ENCODE measurements at regions not wholly inside any gene's neighbourhood (a gene's known extent, or its start where the extent isn't known, plus 50 kb on each side); places are given as distances from the start of the nearest gene placed in this dataset.

DNA sequence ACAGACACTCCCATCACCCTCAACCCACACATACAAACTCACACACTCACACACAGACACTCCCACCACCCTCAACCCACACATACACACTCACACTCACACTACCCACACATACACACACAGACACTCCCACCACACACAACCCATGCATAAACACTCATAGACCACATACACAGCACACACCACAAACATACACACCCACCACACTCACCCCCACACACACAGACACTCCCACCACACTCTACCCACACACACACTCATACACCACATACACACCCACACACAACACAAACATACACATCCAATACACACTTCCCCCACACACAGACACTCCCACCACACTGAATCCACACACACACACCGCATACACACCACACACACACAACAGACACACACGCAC is 521.2 kb downstream of the TCERG1L start:
- no peaks in the 10 kb centered on the region for H3K79me2 ChIP-seq (ENCODE audit: low read length)
- H2AFZ ChIP-seq (ENCODE audit: low read depth, low read length) = no peak overlapping the region
- TF ChIP-seq CTCF (IDR thresholded peaks at IDR 0.05; ENCODE audit: low read depth, low read length) = no peak
- TF ChIP-seq EZH2phosphoT487 (IDR thresholded peaks at IDR 0.05; ENCODE audit: low read depth) = no peak
- no peaks in the 10 kb centered on the region for H4K20me1 ChIP-seq (ENCODE audit: insufficient read depth, low read length)
- H3K9me3 ChIP-seq (ENCODE audit: insufficient read depth, low read length) = no peaks in the 10 kb centered on the region
- H3K4me2 ChIP-seq (ENCODE audit: low read length) = no peak overlapping the region
- H3K4me3 ChIP-seq (ENCODE audit: low read length) = no peak overlapping the region
- no peak overlapping the region for H3K27ac ChIP-seq (ENCODE audit: low read length)
- H3K4me1 ChIP-seq (ENCODE audit: low read length) = no peaks in the 10 kb centered on the region
- H3K36me3 ChIP-seq (replicated peaks; ENCODE audit: low read depth, low read length) = no peaks in the 10 kb centered on the region
- H3K9ac ChIP-seq (ENCODE audit: low read length) = no peak overlapping the region
- H3K27me3 ChIP-seq (ENCODE audit: low read depth, low read length) = no peaks in the 10 kb centered on the region

DNA sequence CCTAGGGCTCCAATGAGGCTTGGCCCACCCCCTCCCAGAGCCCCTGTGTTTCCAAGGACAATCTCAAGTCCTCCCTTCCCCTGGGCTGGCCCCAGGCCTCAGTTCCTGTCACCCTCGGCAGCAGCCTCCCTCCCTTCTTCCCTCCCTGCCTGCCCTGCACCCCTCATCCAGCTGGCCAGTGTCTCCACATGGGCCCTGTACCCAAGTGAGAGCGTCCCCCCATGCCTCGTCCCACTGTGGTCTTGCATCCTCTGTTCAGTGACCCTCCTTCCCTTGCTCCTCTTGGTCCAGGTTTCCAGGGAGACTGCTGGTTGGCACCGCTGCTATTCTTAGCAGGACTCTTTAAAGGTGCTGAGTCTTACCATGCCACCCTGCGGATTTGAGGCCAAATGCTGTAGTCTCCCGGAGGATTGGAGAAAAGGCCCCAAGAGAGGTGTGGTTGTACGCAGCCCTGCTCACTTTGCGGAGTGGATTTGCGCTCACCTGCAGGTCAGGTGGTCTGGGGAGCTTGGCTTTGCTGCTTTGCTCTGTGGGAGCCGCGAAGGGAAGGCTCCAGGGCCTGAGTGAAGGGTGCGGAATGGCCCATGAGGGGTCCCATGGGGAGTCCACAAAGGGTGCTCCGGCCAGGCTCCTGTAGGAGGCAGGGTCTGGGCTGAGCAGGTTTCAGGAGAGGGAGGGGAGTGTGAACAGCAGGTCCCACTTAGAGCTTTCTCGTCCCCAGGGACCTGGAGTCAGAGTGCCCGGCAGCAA is 519.2 kb downstream of the TCERG1L start:
- no peak for TF ChIP-seq EZH2phosphoT487 (IDR thresholded peaks at IDR 0.05; ENCODE audit: low read depth)
- no peak for TF ChIP-seq CTCF (IDR thresholded peaks at IDR 0.05; ENCODE audit: low read depth, low read length)
- Histone ChIP-seq H3K9me3 (ENCODE audit: insufficient read depth, low read length) (no peaks in the 10 kb centered on the region), H2AFZ (ENCODE audit: low read depth, low read length) (no peak overlapping the region), H3K4me3 (ENCODE audit: low read length) (no peak overlapping the region), H3K9ac (ENCODE audit: low read length) (no peak overlapping the region), H3K4me2 (ENCODE audit: low read length) (no peak overlapping the region), H3K79me2 (ENCODE audit: low read length) (no peaks in the 10 kb centered on the region), H3K36me3 (replicated peaks; ENCODE audit: low read depth, low read length) (no peaks in the 10 kb centered on the region), H3K27ac (ENCODE audit: low read length) (no peak overlapping the region), H3K4me1 (ENCODE audit: low read length) (no peaks in the 10 kb centered on the region), H3K27me3 (ENCODE audit: low read depth, low read length) (no peaks in the 10 kb centered on the region), H4K20me1 (ENCODE audit: insufficient read depth, low read length) (no peaks in the 10 kb centered on the region)

DNA sequence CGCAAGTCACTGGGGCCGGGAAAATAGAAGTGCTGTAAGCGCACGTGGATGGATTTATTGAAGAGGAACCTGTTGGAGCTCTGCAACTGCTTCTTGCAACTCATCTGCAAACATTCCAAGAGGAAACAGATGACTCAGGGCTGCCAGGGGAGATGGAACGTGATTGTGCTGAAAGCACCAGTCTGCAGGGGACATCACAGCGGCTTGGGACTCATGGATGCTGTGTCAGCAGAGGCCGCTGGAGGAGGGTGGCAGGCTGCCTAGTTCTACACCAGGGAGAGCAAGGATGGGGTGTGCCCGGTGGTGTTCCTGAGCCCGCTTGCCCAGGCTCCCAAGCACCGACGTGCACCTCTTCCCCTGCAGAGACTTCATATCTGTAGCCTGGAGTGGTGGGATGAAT is 515.7 kb downstream of the TCERG1L start:
- Histone ChIP-seq H3K9ac (ENCODE audit: low read length) (no peak overlapping the region), H3K36me3 (replicated peaks; ENCODE audit: low read depth, low read length) (no peaks in the 10 kb centered on the region), H3K27ac (ENCODE audit: low read length) (no peak overlapping the region), H3K27me3 (ENCODE audit: low read depth, low read length) (no peaks in the 10 kb centered on the region), H3K4me3 (ENCODE audit: low read length) (no peak overlapping the region), H4K20me1 (ENCODE audit: insufficient read depth, low read length) (no peaks in the 10 kb centered on the region), H3K9me3 (ENCODE audit: insufficient read depth, low read length) (no peaks in the 10 kb centered on the region), H3K79me2 (ENCODE audit: low read length) (no peaks in the 10 kb centered on the region), H3K4me2 (ENCODE audit: low read length) (no peak overlapping the region), H3K4me1 (ENCODE audit: low read length) (no peaks in the 10 kb centered on the region), H2AFZ (ENCODE audit: low read depth, low read length) (no peak overlapping the region)
- TF ChIP-seq EZH2phosphoT487 (IDR thresholded peaks at IDR 0.05; ENCODE audit: low read depth) (no peak), CTCF (IDR thresholded peaks at IDR 0.05; ENCODE audit: low read depth, low read length) (no peak)

- no peaks in the 10 kb centered on the region for H3K9me3 ChIP-seq (ENCODE audit: insufficient read depth, low read length)
- H3K79me2 ChIP-seq (ENCODE audit: low read length) = no peaks in the 10 kb centered on the region
- no peaks in the 10 kb centered on the region for H4K20me1 ChIP-seq (ENCODE audit: insufficient read depth, low read length)
- H3K27ac ChIP-seq (ENCODE audit: low read length) = no peak overlapping the region
- H3K4me2 ChIP-seq (ENCODE audit: low read length) = no peak overlapping the region
- TF ChIP-seq CTCF (IDR thresholded peaks at IDR 0.05; ENCODE audit: low read depth, low read length) (no peak), EZH2phosphoT487 (IDR thresholded peaks at IDR 0.05; ENCODE audit: low read depth) (no peak)
- H3K4me3 ChIP-seq (ENCODE audit: low read length) = no peak overlapping the region
- H3K36me3 ChIP-seq (replicated peaks; ENCODE audit: low read depth, low read length) = no peaks in the 10 kb centered on the region
- no peaks in the 10 kb centered on the region for H3K4me1 ChIP-seq (ENCODE audit: low read length)
- no peak overlapping the region for H2AFZ ChIP-seq (ENCODE audit: low read depth, low read length)
- H3K27me3 ChIP-seq (ENCODE audit: low read depth, low read length) = no peaks in the 10 kb centered on the region
- H3K9ac ChIP-seq (ENCODE audit: low read length) = no peak overlapping the region
Observed at GRCh38 chr10:130799532-130799931, 512.0 kb downstream of the TCERG1L start.

All from OCI-LY3 (cell line).